ENCODE measurements at regions not wholly inside any gene's neighbourhood (a gene's known extent, or its start where the extent isn't known, plus 50 kb on each side); places are given as distances from the start of the nearest gene placed in this dataset.
"Not testable (repeated sequence)": the region's sequence is repeated elsewhere in the genome, so short reads cannot be mapped to it uniquely, and the experiment has no call there.

GRCh38 chr12:31807081-31807772 is 78.4 kb upstream of the AMN1 start:
- not testable (repeated sequence) for TF ChIP-seq CTCF (optimal IDR thresholded peaks at IDR 0.05 in 1 of 3, IDR thresholded peaks at IDR 0.05 in 1 of 3, conservative IDR thresholded peaks at IDR 0.05 in 1 of 3; ENCODE audit: extremely low read depth in 1 of 3, insufficient read depth in 2 of 3, low read length in 3 of 3); EZH2 (IDR thresholded peaks at IDR 0.05; ENCODE audit: low read length)

Data from keratinocyte (primary cell).